ENCODE measurements at regions not wholly inside any gene's neighbourhood (a gene's known extent, or its start where the extent isn't known, plus 50 kb on each side); places are given as distances from the start of the nearest gene placed in this dataset.

DNA sequence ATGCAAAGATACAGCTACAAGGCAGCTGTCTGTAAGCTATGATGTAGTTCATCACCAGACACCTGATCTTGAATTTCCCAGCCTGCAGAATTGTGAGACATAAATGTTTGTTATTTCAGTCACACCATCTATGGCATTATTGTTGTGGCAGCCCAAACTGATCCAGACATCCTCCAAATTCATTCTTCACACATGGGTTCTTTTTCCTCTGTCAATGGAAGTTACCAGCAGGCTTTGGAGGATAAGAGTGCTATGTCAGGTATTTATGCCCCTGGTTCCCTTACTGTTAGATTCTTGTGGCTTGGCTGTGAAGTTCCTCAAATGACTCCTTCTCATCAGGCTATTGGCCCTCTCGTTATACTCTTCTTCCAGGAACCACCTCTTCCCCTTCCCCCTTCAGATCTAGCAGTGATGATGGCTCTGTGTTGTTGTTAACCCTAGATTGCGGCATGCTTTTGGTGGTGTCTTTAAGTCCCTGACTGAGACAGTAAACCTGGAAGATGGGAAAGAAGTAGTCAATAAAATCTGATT lies 91.0 kb upstream of the CHMP2B start:
- DNase-seq: no peak

DNA sequence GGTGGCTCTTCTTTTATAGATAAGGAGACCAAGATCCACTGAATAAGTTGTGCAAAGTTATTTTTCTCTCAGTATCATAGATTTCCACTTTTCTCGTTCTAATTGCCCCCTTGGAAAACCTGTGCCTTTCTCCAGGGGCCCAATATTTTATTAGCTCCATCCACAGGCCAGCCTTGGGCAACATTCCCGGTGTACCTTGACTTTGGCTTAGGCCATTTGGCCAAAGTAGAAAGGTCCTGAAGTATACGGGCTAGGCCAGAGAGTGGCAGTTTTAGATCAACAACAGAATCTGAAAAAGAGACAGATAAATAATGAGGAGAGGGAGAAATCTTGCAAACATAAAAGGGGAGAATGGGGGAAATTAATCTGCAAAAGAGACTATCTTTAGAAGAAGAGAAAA lies 91.7 kb upstream of the CHMP2B start:
- H3K4me3 ChIP-seq (ENCODE audit: low read depth, low read length): no peak overlapping the region
- no peak for DNase-seq
- in situ Hi-C loops (cut with HindIII; ENCODE audit: low pct_ligation_motif_present, low sequenced_read_pairs): no loop called here
- no peak overlapping the region for H3K27ac ChIP-seq
- no peaks in the 10 kb centered on the region for H3K27me3 ChIP-seq (replicated peaks)
- TF ChIP-seq, protein P1, sequence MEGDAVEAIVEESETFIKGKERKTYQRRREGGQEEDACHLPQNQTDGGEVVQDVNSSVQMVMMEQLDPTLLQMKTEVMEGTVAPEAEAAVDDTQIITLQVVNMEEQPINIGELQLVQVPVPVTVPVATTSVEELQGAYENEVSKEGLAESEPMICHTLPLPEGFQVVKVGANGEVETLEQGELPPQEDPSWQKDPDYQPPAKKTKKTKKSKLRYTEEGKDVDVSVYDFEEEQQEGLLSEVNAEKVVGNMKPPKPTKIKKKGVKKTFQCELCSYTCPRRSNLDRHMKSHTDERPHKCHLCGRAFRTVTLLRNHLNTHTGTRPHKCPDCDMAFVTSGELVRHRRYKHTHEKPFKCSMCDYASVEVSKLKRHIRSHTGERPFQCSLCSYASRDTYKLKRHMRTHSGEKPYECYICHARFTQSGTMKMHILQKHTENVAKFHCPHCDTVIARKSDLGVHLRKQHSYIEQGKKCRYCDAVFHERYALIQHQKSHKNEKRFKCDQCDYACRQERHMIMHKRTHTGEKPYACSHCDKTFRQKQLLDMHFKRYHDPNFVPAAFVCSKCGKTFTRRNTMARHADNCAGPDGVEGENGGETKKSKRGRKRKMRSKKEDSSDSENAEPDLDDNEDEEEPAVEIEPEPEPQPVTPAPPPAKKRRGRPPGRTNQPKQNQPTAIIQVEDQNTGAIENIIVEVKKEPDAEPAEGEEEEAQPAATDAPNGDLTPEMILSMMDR (IDR thresholded peaks at IDR 0.05; ENCODE audit: low read depth, low read length, missing control alignments): no peak
- no peaks in the 10 kb centered on the region for H3K36me3 ChIP-seq (replicated peaks)

More for the DNA sequence above, 91.0 kb upstream of the CHMP2B start:
- TF ChIP-seq, protein P1 (IDR thresholded peaks at IDR 0.05; ENCODE audit: low read depth, low read length, missing control alignments): no peak
- Histone ChIP-seq H3K4me3 (ENCODE audit: low read depth, low read length) (no peak overlapping the region), H3K27me3 (replicated peaks) (no peaks in the 10 kb centered on the region), H3K27ac (no peak overlapping the region), H3K36me3 (replicated peaks) (no peaks in the 10 kb centered on the region)
- in situ Hi-C loops (cut with HindIII; ENCODE audit: low pct_ligation_motif_present, low sequenced_read_pairs): no loop called here

GRCh38 chr3:87132801-87133200 lies 94.3 kb upstream of the CHMP2B start:
- in situ Hi-C loops (cut with HindIII; ENCODE audit: low pct_ligation_motif_present, low sequenced_read_pairs): no loop called here

DNA sequence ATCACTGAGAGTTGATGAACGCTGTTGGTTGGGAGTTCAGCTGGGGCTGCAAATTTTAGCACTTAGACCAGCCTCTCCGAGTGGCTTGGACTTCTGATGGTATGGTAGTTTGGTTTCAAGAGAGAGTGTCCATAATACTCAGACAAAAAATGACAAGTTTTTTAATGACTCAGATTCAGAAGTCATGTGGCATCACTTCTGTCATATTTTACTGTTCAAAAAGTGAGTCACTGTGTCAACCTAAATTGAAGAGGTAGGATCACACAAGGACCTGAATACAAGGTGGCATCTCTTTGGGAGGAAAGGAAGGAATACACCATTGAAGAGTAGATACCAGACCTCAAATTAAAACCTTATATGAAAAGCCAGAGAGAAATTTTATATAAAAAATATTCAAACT lies 99.1 kb upstream of the CHMP2B start:
- no peak for DNase-seq
- H3K27ac ChIP-seq: no peak overlapping the region
- in situ Hi-C loops (cut with HindIII; ENCODE audit: low pct_ligation_motif_present, low sequenced_read_pairs): no loop called here
- no peaks in the 10 kb centered on the region for H3K27me3 ChIP-seq (replicated peaks)
- H3K36me3 ChIP-seq (replicated peaks): no peaks in the 10 kb centered on the region
- TF ChIP-seq, protein P1 (IDR thresholded peaks at IDR 0.05; ENCODE audit: low read depth, low read length, missing control alignments): no peak
- H3K4me3 ChIP-seq (ENCODE audit: low read depth, low read length): no peak overlapping the region

More at GRCh38 chr3:87132801-87133200, 94.3 kb upstream of the CHMP2B start:
- Histone ChIP-seq H3K4me3 (ENCODE audit: low read depth, low read length) (no peak overlapping the region), H3K27me3 (replicated peaks) (no peaks in the 10 kb centered on the region), H3K27ac (no peak overlapping the region), H3K36me3 (replicated peaks) (no peaks in the 10 kb centered on the region)
- TF ChIP-seq, protein P1 (IDR thresholded peaks at IDR 0.05; ENCODE audit: low read depth, low read length, missing control alignments): no peak
- no peak for DNase-seq

- in situ Hi-C loops (cut with HindIII; ENCODE audit: low pct_ligation_motif_present, low sequenced_read_pairs): no loop called here
- H3K27ac ChIP-seq: no peak overlapping the region
- no peaks in the 10 kb centered on the region for H3K36me3 ChIP-seq (replicated peaks)
- no peak overlapping the region for H3K4me3 ChIP-seq (ENCODE audit: low read depth, low read length)
- TF ChIP-seq, protein P1 (IDR thresholded peaks at IDR 0.05; ENCODE audit: low read depth, low read length, missing control alignments): no peak
- H3K27me3 ChIP-seq (replicated peaks): no peaks in the 10 kb centered on the region
- DNase-seq: no peak
Observed at GRCh38 chr3:87127281-87127680, 99.8 kb upstream of the CHMP2B start.

DNA sequence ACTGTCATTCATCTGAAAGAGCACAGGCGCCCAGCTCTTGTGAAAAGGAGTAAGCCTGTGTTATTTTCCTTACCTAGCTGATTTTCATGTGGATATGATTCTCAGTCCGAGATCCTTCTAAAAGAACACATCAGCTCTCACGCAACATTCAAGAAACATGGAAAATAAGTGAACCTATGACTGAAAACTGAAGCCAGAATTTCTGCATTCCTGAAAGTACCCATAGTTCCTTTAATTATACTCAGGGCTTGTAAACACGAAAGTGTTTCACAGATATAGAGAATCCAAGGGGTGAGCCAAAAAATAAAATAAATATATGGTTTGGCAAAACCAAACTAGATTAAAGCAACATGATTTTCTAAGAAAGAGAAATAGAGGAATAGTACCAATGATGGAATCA lies 100.8 kb upstream of the CHMP2B start:
- TF ChIP-seq, protein P1 (IDR thresholded peaks at IDR 0.05; ENCODE audit: low read depth, low read length, missing control alignments): no peak
- Histone ChIP-seq H3K4me3 (ENCODE audit: low read depth, low read length) (no peak overlapping the region), H3K36me3 (replicated peaks) (no peaks in the 10 kb centered on the region), H3K27ac (no peak overlapping the region), H3K27me3 (replicated peaks) (no peaks in the 10 kb centered on the region)
- in situ Hi-C loops (cut with HindIII; ENCODE audit: low pct_ligation_motif_present, low sequenced_read_pairs): no loop called here
- DNase-seq: no peak
